HepG2 (cell line): ENCODE measurements at regions not wholly inside any gene's neighbourhood (a gene's known extent, or its start where the extent isn't known, plus 50 kb on each side); places are given as distances from the start of the nearest gene placed in this dataset.

Experiments used
- ATAC-seq: fragments of 200-7000 bp; cut with Tn5 transposase; 3 replicates; pipeline ENCODE4 v1.9.1; 2020; ENCODE audit warnings: mild to moderate bottlenecking, moderate library complexity
- BruUV-seq: library from RNA; stranded (reverse); fragments of 400-500 nt; replicated peaks from 2 replicates; lab custom pipeline; 2021; lab: Mats Ljungman, UMichigan
- CTCF ChIA-PET: fragments of 300-600 bp; formaldehyde crosslinking; extraction: SDS; loops from one replicate; lab custom pipeline; 2021; ENCODE audit warnings: low total read pairs, inconsistent platforms, low intra/inter-chr PET ratio; lab: Yijun Ruan, JAX
- POLR2A ChIA-PET: fragments of 350-600 bp; sonication (Branson Sonifier 250); formaldehyde crosslinking; loops from one replicate; lab custom pipeline; 2020; ENCODE audit warnings: antibody characterized with exemption, inconsistent platforms; lab: Yijun Ruan, JAX
- DNase-seq: peaks from one replicate; pipeline ENCODE4 v3.0.0-alpha.2; 2015; ENCODE audit warnings: low spot score
- FAIRE-seq: peaks from 3 replicates; lab custom pipeline; 2011; peaks lifted over from hg19 to GRCh38; lab: Jason Lieb, UNC
- H2AFZ ChIP-seq: one replicate; pipeline ENCODE4 v1.6.1; 2011; ENCODE audit warnings: low read length, inconsistent platforms
- H3K27ac ChIP-seq: fragments of 300-600 bp; 3 replicates; pipeline ENCODE4 v1.8.0; 2011; ENCODE audit warnings: mixed run types, mild to moderate bottlenecking, mixed read lengths, low read length, inconsistent platforms; ENCODE audit not compliant: insufficient read depth; ENCODE audit errors: extremely low read length
- H3K27me3 ChIP-seq, 2 experiments: fragments of 200-600 bp in 1 of 2; 2 replicates in 1 of 2; 3 replicates in 1 of 2; pipeline versions ENCODE4 v1.6.0 to v1.8.0; 2011; ENCODE audit warnings: low read length in 2 of 2, mild to moderate bottlenecking in 2 of 2, moderate library complexity in 2 of 2, inconsistent platforms in 1 of 2; ENCODE audit not compliant: insufficient read depth in 2 of 2, control insufficient read depth in 1 of 2
- H3K36me3 ChIP-seq, 2 experiments: fragments of 200-600 bp in 1 of 2; replicated peaks in 1 of 2; 2 replicates in 1 of 2; 3 replicates in 1 of 2; pipeline versions ENCODE4 v1.5.1 to v1.8.0; 2011; ENCODE audit warnings: low read length in 2 of 2, inconsistent platforms in 1 of 2; ENCODE audit not compliant: insufficient read depth in 2 of 2, control insufficient read depth in 1 of 2
- H3K4me1 ChIP-seq: 2 replicates; pipeline ENCODE4 v1.5.1; 2012; ENCODE audit warnings: low read length, inconsistent platforms; ENCODE audit not compliant: insufficient read depth
- H3K4me2 ChIP-seq: 2 replicates; pipeline ENCODE4 v1.6.0; 2011; ENCODE audit warnings: low read depth, low read length, inconsistent platforms
- H3K4me3 ChIP-seq, 3 experiments: fragments of 200-600 bp in 1 of 3; sonication (generic), shearing (Covaris generic) in 1 of 3; replicated peaks in 1 of 3; 2 replicates each; pipeline ENCODE4 v1.5.1; 2011 to 2016; ENCODE audit warnings: low read length in 3 of 3, inconsistent platforms in 2 of 3, low read depth in 2 of 3, mild to moderate bottlenecking in 2 of 3, control low read depth in 1 of 3, mixed read lengths in 1 of 3; ENCODE audit not compliant: insufficient read depth in 1 of 3
- H3K79me2 ChIP-seq: one replicate; pipeline ENCODE4 v1.6.1; 2011; ENCODE audit warnings: low read length, inconsistent platforms; ENCODE audit not compliant: insufficient read depth
- H3K9ac ChIP-seq: 2 replicates; pipeline ENCODE4 v1.6.0; 2011; ENCODE audit warnings: mild to moderate bottlenecking, low read depth, low read length, inconsistent platforms; ENCODE audit not compliant: insufficient read depth
- H3K9me3 ChIP-seq: 2 replicates; pipeline ENCODE4 v1.5.1; 2012; ENCODE audit warnings: mild to moderate bottlenecking, low read length
- H4K20me1 ChIP-seq: 2 replicates; pipeline ENCODE4 v1.6.0; 2011; ENCODE audit warnings: inconsistent platforms, mild to moderate bottlenecking, low read length, moderate library complexity; ENCODE audit not compliant: insufficient read depth
- ATF6 ChIP-seq: sonication (generic); formaldehyde crosslinking; conservative IDR thresholded peaks from 2 replicates; pipeline ENCODE4 v1.4.0; 2020; ENCODE audit warnings: missing genetic modification reagents
- ATF7 ChIP-seq, 2 experiments: fragments of 450-650 bp in 1 of 2; sonication (generic) in 1 of 2; formaldehyde crosslinking in 1 of 2; IDR thresholded peaks; 2 replicates each; pipeline versions ENCODE4 v1.4.0 to v1.6.1; 2016 to 2020; ENCODE audit warnings: antibody characterized with exemption in 1 of 2, mild to moderate bottlenecking in 1 of 2, missing genetic modification reagents in 1 of 2
- CEBPB ChIP-seq: IDR thresholded peaks from 2 replicates; pipeline ENCODE4 v1.6.1; 2011; ENCODE audit warnings: low read depth, low read length, improper control_type of control experiment, borderline replicate concordance
- EP300 ChIP-seq, 3 experiments: sonication (generic) in 1 of 3; formaldehyde crosslinking in 1 of 3; IDR thresholded peaks; 2 replicates each; pipeline versions ENCODE4 v1.5.1 to v1.6.1; 2011 to 2020; ENCODE audit warnings: low read depth in 2 of 3, low read length in 2 of 3, borderline replicate concordance in 1 of 3, improper control_type of control experiment in 1 of 3, mild to moderate bottlenecking in 1 of 3, missing genetic modification reagents in 1 of 3, moderate library complexity in 1 of 3
- ETV6 ChIP-seq: sonication (generic); formaldehyde crosslinking; conservative IDR thresholded peaks from 2 replicates; pipeline ENCODE4 v1.4.0; 2020; ENCODE audit warnings: missing genetic modification reagents
- EZH2 ChIP-seq: conservative IDR thresholded peaks from 2 replicates; pipeline ENCODE4 v1.6.1; 2012; ENCODE audit warnings: mild to moderate bottlenecking, low read depth, low read length, moderate library complexity
- RORA ChIP-seq: sonication (generic); formaldehyde crosslinking; IDR thresholded peaks from 2 replicates; pipeline ENCODE4 v1.5.0; 2020; ENCODE audit warnings: mild to moderate bottlenecking, missing genetic modification reagents, moderate library complexity
- STAT5B ChIP-seq: sonication (generic); formaldehyde crosslinking; IDR thresholded peaks from 2 replicates; pipeline ENCODE4 v1.4.0; 2020; ENCODE audit warnings: missing genetic modification reagents
- TERF1 ChIP-seq: sonication (generic); formaldehyde crosslinking; IDR thresholded peaks from 2 replicates; pipeline ENCODE4 v1.8.0; 2022; ENCODE audit warnings: mild to moderate bottlenecking, missing genetic modification reagents, moderate library complexity
- ZNF10 ChIP-seq: sonication (generic); formaldehyde crosslinking; IDR thresholded peaks from 2 replicates; pipeline ENCODE4 v1.4.0; 2020; ENCODE audit warnings: mild to moderate bottlenecking, low read depth, missing genetic modification reagents, borderline replicate concordance
- ZNF431 ChIP-seq: sonication (generic); formaldehyde crosslinking; IDR thresholded peaks from 2 replicates; pipeline ENCODE4 v1.9.0; 2022; ENCODE audit warnings: missing genetic modification reagents, low read depth, mild to moderate bottlenecking, borderline replicate concordance
- WGBS: methylation state at CpG from one replicate; pipeline ENCODE4 v1.1.6; 2017; ENCODE audit warnings: low lambda C conversion rate; 5-methylcytosine and 5-hydroxymethylcytosine counted together
- in situ Hi-C: cut with HindIII; loops from 2 replicates; pipeline ENCODE4 v1.10.0; 2017; ENCODE audit warnings: low pct_unique_long_range_greater_than_20kb; ENCODE audit not compliant: extremely low pct_ligation_motif_present
- intact Hi-C: fragments of 100-400 bp; cut with micrococcal nuclease; formaldehyde crosslinking; loops from one replicate; pipeline ENCODE4 v1.10.0; 2022; ENCODE audit not compliant: unreplicated experiment

DNA sequence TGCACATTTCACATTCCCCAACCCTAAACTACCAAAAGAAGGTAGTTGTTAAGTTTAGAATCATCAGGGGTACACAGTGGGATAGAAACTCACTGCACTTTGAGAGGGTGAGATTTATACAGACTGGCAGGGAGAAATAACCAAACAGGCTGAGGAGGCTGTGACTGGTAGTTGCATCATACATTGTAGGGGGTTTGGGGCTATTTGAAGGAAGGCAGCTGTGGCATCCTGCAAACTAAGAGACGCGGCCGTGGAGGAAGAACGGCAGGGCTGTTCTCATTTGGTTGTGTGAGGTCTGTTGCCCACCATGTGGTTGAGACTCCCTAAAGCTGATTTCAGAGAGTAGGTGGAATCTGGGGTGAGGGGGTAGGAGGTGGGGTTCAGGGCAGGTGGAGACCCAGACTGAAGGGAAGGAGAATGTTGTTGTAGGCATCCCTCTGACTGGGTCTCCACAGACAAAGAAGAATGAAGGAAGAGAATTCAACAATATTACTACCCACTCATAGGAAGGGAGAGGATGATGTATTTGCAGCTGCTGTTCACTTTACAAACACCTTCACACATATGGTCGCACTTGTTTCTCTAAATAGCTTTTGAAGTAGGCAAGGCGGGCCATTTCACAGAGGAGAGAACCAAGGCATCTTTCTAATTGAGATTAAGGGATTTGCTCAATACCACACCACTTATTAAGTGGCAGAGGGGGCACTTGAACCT lies 170.9 kb upstream of the SIX2 start:
- 67% methylated on average over 6 of the region's 6 CpGs for WGBS
- POLR2A ChIA-PET: no interaction called here

DNA sequence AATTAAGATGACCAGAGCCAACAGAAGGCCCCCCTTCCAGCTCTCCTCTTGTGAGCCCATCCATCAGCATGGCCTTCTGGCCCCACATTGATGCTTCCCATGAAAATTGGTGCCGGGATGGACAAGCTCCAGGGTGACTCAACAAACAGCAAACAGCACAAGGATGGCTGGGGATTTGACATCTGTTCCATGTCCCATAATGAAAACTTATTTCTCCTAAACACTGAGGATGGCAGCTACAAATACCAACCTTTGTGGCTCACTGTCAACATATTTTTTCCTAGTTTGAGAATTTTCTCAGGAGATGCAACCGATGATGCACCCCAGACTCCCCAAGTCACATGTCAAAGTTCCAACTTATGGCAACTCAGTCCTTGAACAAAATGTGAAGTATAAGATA lies 169.6 kb upstream of the SIX2 start:
- no TSS peak for BruUV-seq
- Histone ChIP-seq H3K9ac (no peak overlapping the region), H3K9me3 (no peaks in the 10 kb centered on the region), H4K20me1 (no peaks in the 10 kb centered on the region), H3K36me3 (no peaks in the 10 kb centered on the region), H2AFZ (no peak overlapping the region), H3K27ac (no peak overlapping the region), H3K4me3 (no peak overlapping the region), H3K4me2 (no peak overlapping the region), H3K79me2 (no peaks in the 10 kb centered on the region), H3K4me1 (no peaks in the 10 kb centered on the region), H3K27me3 (0 out of 5 replicates have a peak, but pooled peaks cover 0 to 1% of the 10 kb centered on the region in 2 experiments)
- in situ Hi-C loops: no loop called here
- intact Hi-C loops: no loop called here
- CTCF ChIA-PET: no interaction called here
- no peak for TF ChIP-seq EZH2
- TF ChIP-seq EP300 (IDR thresholded peaks at IDR 0.05; ENCODE audit: low read depth in 2 of 2, low read length in 2 of 2): no peak
- no peak for TF ChIP-seq EP300 (CRISPR knock-in tag; IDR thresholded peaks at IDR 0.05; ENCODE audit: borderline replicate concordance)
- no peak for TF ChIP-seq STAT5B (CRISPR knock-in tag)
- no peak for TF ChIP-seq RORA
- TF ChIP-seq ATF6 (CRISPR knock-in tag): no peak
- no peak for TF ChIP-seq ZNF431
- no peak for TF ChIP-seq ETV6 (CRISPR knock-in tag)
- TF ChIP-seq ZNF10 (CRISPR knock-in tag): no peak
- ATAC-seq (no peak), DNase-seq (no peak), FAIRE-seq (no peak)
- WGBS: 31% methylated on average over 2 of the region's 2 CpGs
- POLR2A ChIA-PET: no interaction called here

More for the DNA sequence above, 170.9 kb upstream of the SIX2 start:
- no peak for ATAC-seq
- Histone ChIP-seq H3K9me3 (no peaks in the 10 kb centered on the region), H3K4me1 (no peaks in the 10 kb centered on the region), H3K4me3 (no peak overlapping the region), H3K27me3 (0 out of 5 replicates have a peak, but pooled peaks cover 0 to 1% of the 10 kb centered on the region in 2 experiments), H3K79me2 (no peaks in the 10 kb centered on the region), H3K36me3 (no peaks in the 10 kb centered on the region), H2AFZ (no peak overlapping the region), H4K20me1 (no peaks in the 10 kb centered on the region), H3K27ac (no peak overlapping the region), H3K9ac (no peak overlapping the region), H3K4me2 (no peak overlapping the region)
- FAIRE-seq: no peak
- TF ChIP-seq TERF1 (CRISPR knock-in tag) (no peak), ATF7 (IDR thresholded peaks at IDR 0.05) (0 out of 2 replicates have a peak, but pooled peaks have one; percentile 11), ATF7 (CRISPR knock-in tag; IDR thresholded peaks at IDR 0.05) (no peak), CEBPB (peak; percentile 32; the same call in 1 of the 2 replicates)
- in situ Hi-C loops (no loop called here), intact Hi-C loops (no loop called here)
- CTCF ChIA-PET: no interaction called here
- BruUV-seq: no TSS peak
- DNase-seq: no peak
